GM13976 (cell line): ENCODE measurements at regions not wholly inside any gene's neighbourhood (a gene's known extent, or its start where the extent isn't known, plus 50 kb on each side); places are given as distances from the start of the nearest gene placed in this dataset.

ENCODE experiments used
- DNase-seq: peaks from one replicate; pipeline ENCODE4 v3.0.0; 2012; ENCODE audit warnings: low spot score
- in situ Hi-C: fragments of 300-500 bp; cut with MboI; formaldehyde crosslinking; loops from one replicate; pipeline ENCODE4 v1.12.0; 2022; ENCODE audit warnings: low sequenced_read_pairs, mixed read lengths, inconsistent platforms; ENCODE audit not compliant: unreplicated experiment
- TF ChIP-seq, protein P1 (sequence below): IDR thresholded peaks from 2 replicates; pipeline ENCODE4 v1.5.1; 2012; ENCODE audit warnings: borderline replicate concordance, mild to moderate bottlenecking; ENCODE audit not compliant: insufficient read depth; ENCODE audit errors: extremely low read depth, missing control alignments, control extremely low read depth

DNA sequence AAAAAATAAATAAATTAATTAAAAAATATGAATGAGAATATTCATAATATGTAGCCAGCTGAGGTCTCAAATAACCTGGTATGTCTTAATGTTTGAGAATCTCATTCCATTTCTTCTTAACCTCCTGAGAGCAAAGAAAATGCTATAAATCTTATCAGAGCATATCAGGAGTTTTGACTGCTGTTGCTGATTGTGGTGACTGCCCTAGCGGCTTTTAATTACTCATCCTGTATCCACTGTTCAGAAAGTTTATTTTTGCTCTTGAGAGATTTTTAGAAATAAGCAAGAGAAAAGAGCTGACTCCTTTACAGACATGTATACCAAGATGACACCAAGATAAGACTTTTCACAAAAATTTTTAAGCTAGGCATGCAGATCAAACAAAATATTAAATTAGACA, 454.8 kb upstream of the CBLB start:
- TF ChIP-seq, protein P1, sequence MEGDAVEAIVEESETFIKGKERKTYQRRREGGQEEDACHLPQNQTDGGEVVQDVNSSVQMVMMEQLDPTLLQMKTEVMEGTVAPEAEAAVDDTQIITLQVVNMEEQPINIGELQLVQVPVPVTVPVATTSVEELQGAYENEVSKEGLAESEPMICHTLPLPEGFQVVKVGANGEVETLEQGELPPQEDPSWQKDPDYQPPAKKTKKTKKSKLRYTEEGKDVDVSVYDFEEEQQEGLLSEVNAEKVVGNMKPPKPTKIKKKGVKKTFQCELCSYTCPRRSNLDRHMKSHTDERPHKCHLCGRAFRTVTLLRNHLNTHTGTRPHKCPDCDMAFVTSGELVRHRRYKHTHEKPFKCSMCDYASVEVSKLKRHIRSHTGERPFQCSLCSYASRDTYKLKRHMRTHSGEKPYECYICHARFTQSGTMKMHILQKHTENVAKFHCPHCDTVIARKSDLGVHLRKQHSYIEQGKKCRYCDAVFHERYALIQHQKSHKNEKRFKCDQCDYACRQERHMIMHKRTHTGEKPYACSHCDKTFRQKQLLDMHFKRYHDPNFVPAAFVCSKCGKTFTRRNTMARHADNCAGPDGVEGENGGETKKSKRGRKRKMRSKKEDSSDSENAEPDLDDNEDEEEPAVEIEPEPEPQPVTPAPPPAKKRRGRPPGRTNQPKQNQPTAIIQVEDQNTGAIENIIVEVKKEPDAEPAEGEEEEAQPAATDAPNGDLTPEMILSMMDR: no peak

DNA sequence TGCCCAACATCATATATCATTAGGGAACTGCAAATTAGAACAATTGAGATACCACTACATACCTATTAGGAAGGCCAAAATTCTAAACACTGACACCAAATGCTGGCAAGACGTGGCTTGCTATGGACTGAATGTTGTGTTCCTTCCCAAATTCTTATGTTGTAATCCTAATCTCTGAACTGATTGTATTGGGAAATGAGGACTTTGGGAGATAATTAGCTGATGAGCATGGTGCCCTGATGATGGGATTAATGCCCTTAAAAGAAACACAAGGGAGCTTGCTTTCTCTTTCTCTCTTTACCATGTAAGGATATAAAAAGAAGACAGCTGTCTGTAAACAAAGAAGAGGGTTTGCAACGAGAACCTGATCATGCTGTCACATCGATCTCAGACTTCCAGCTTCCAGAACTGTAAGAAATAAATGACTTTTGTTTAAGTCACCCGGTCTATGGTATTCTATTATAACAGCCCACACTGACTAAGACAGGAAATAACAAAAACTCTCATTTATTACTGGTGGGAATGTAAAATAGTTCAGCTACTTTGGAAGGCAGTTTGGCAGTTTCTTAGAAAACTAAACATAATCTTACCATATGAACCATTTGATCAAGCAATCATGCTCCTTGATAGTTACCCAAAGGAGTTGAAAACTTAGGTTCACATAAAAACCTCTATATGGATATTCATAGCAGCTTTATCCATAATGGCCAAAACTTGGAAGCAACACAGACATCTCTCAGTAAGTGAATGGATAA, 458.3 kb upstream of the CBLB start:
- DNase-seq: no peak
- in situ Hi-C loops: no loop called here
- TF ChIP-seq, protein P1: no peak

More for the DNA sequence above, 454.8 kb upstream of the CBLB start:
- no peak for DNase-seq
- in situ Hi-C loops: no loop called here

DNA sequence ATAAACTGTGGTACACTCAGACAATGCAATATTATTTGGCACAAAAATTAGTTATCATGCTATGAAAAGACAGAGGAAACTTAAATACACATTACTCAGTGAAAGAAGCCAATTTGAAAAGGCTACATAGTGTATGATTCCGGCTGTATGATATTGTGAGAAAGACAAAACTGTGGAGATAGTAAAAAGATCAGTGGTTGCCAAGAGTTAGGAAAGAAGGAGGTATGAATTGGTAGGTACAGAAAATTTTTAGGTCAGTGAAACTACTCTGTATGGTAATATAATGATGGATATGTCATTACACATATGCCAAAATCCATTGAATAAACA, 458.8 kb upstream of the CBLB start:
- no peak for DNase-seq
- TF ChIP-seq, protein P1: no peak
- in situ Hi-C loops: no loop called here

DNA sequence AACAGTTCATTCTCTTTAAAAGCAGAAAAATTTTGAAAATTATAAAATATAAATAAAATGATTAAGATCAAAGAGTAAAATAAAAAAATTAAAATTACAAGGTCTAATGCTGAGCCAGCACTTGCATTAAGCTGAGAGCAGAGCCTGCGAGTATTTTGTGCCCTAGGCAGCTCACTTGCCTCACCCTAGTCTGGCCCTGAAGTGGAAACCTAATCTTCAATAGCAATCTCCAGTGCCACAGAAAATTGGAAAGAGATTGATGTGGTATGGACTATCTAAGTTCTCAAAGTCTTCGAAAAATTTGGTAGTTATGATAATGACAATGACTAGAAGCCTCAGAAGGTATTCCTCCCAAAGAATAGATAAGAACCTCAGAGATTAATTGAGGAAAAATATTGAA, 459.4 kb upstream of the CBLB start:
- DNase-seq: no peak
- in situ Hi-C loops: no loop called here
- TF ChIP-seq, protein P1: no peak

DNA sequence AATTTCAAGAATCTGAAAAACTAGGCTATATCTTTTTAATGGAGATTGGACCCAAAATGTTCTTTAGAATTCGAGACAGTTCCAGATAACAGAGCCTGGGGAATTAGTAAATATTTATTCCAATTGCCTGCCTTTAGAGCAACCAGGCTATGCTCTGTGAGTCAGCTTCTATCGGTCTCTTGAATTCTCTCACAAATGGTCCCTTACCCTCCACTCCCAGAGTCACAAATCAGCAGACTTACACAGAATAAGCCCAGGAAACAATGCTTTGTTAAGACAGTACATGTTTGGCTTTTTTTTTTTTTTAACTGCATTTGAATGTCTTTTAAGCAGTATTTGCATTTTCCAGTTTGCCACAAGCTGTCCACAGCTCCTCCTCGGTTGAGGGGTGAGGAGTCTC, 460.7 kb upstream of the CBLB start:
- TF ChIP-seq, protein P1: no peak
- in situ Hi-C loops: no loop called here
- no peak for DNase-seq

DNA sequence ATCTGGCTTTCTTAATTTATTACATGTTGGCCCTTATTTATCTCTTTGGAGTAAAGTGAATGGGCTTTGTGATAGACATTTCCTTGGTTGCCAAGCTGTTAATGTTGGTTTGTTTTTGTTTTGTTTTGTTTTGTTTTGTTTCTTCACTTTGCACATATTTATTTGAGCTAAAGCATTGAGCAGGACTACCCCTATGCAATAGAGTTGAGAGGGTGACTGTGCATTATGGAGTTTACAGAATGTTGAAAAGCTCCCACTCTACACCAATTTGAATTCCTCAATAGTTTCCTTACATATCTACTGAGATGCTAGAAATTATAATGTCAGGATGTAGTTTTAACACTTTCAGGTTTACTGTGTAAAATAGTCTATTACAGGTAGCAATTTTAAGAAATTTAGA, 462.8 kb upstream of the CBLB start:
- in situ Hi-C loops: no loop called here

More for the DNA sequence above, 462.8 kb upstream of the CBLB start:
- TF ChIP-seq, protein P1: no peak
- DNase-seq: no peak
